ENCODE measurements at regions not wholly inside any gene's neighbourhood (a gene's known extent, or its start where the extent isn't known, plus 50 kb on each side); places are given as distances from the start of the nearest gene placed in this dataset.

DNA sequence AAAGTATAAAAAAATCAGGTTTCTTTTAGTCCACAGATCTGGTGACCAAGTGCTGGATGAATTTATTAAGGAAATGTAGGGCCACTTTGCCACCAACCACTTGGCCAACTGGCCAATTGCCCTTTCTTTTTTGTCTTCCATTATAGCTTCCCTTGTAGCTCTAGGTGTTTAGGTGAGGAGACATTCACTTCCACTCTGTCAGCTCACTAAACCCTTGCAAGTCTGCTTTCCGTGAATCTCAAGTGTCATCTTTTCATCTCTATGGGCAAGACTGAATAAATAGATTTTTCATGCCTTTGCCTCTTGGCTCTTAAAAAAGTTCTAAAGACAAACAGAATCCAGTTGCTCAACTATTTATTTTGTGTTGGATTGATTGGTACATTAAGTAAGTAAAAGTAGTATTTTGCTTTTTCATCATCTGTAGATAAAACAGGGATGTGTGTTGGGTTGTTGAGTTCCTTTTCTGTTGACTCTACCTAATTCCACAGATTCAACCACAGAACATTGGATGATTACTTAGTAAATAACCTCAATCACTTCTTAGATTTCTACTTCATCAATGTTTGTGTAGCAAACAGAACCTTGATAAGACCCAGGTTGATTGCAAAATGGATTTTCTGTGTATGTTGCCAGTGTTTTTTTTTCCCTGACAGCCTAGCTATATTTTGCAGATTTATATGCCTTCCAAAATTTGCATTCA is 68.1 kb upstream of the GRXCR1 start:
- 86% methylated on average over 1 of the region's 1 CpG; no CpG with 5 or more reads in 1 of the 2 experiments for WGBS, 2 experiments (ENCODE audit: extremely low coverage in 1 of 2, insufficient coverage in 1 of 2, insufficient read length in 1 of 2, insufficient replicate concordance in 2 of 2, low coverage in 1 of 2, low lambda C conversion rate in 2 of 2, missing lambda C conversion rate in 1 of 2)
- H3K23me2 ChIP-seq (ENCODE audit: low read depth, low read length): no peaks in the 10 kb centered on the region
- H3K27me3 ChIP-seq (replicated peaks in 1 of 4; ENCODE audit: control insufficient read depth in 3 of 4, extremely low read depth in 1 of 4, insufficient read depth in 3 of 4, low read length in 3 of 4): no peaks in the 10 kb centered on the region
- H4K91ac ChIP-seq (replicated peaks; ENCODE audit: insufficient read length, low read length): no peak overlapping the region
- FAIRE-seq: no peak
- no peak overlapping the region for H2BK12ac ChIP-seq (ENCODE audit: low read depth, low read length)
- no peak overlapping the region for H2AFZ ChIP-seq (ENCODE audit: low read length)
- CTCF ChIA-PET (ENCODE audit: partially characterized antibody): no interaction called here
- no peak overlapping the region for H3K23ac ChIP-seq (ENCODE audit: insufficient read length)
- no peak overlapping the region for H2BK120ac ChIP-seq (replicated peaks; ENCODE audit: low read depth, low read length)
- no peaks in the 10 kb centered on the region for H4K20me1 ChIP-seq (replicated peaks in 1 of 2; ENCODE audit: control insufficient read depth in 1 of 2, insufficient read depth in 2 of 2, low read length in 2 of 2)
- no peak overlapping the region for H4K8ac ChIP-seq (ENCODE audit: extremely low read depth, insufficient read depth, low read length)
- H3K4ac ChIP-seq (replicated peaks; ENCODE audit: insufficient read length, low read depth, low read length): no peak overlapping the region
- no peak overlapping the region for H4K5ac ChIP-seq (ENCODE audit: insufficient read length, low read depth, low read length)
- no peak overlapping the region for H2AK5ac ChIP-seq (ENCODE audit: low read depth, low read length)
- no peak overlapping the region for H3K56ac ChIP-seq (replicated peaks; ENCODE audit: insufficient read length, low read depth, low read length)
- no peaks in the 10 kb centered on the region for H3K4me1 ChIP-seq (replicated peaks in 1 of 4; ENCODE audit: control insufficient read depth in 3 of 4, insufficient read depth in 4 of 4, low read length in 3 of 4)
- H3K9me3 ChIP-seq (ENCODE audit: insufficient read depth in 2 of 2, low read depth in 1 of 2, low read length in 1 of 2): no peaks in the 10 kb centered on the region
- H2BK20ac ChIP-seq (ENCODE audit: low read length): no peak overlapping the region
- no peak overlapping the region for H3K14ac ChIP-seq (ENCODE audit: insufficient read length)
- H3K27ac ChIP-seq (ENCODE audit: low read depth, low read length): no peak overlapping the region
- no peak overlapping the region for H2BK15ac ChIP-seq (ENCODE audit: low read length)
- H3K79me1 ChIP-seq (ENCODE audit: low read depth, low read length): no peaks in the 10 kb centered on the region
- no peak for DNase-seq (ENCODE audit: low read depth in 1 of 2, low spot score in 2 of 2)
- H3K36me3 ChIP-seq (ENCODE audit: control insufficient read depth in 2 of 4, insufficient read depth in 4 of 4, low read length in 3 of 4): no peaks in the 10 kb centered on the region
- no peak overlapping the region for H3K18ac ChIP-seq (ENCODE audit: extremely low read depth, low read length)
- no peak overlapping the region for H3K9ac ChIP-seq (replicated peaks in 1 of 4; ENCODE audit: extremely low read depth in 1 of 4, low read depth in 3 of 4, low read length in 3 of 4)
- H3K4me3 ChIP-seq (ENCODE audit: extremely low read depth in 1 of 4, insufficient read depth in 2 of 4, low read depth in 3 of 4, low read length in 4 of 4): no peak overlapping the region
- no peak overlapping the region for H3K4me2 ChIP-seq (ENCODE audit: insufficient read depth in 1 of 2, low read depth in 2 of 2, low read length in 2 of 2)
- POLR2A ChIA-PET (ENCODE audit: partially characterized antibody): no interaction called here
- no peaks in the 10 kb centered on the region for H3K79me2 ChIP-seq (ENCODE audit: control insufficient read depth in 1 of 2, insufficient read depth in 2 of 2, low read length in 2 of 2)
- H2BK5ac ChIP-seq (ENCODE audit: low read depth, low read length): no peak overlapping the region
- no peak for TF ChIP-seq ZNF274 (IDR thresholded peaks at IDR 0.05; ENCODE audit: borderline replicate concordance, extremely low read depth, low read length)
- TF ChIP-seq JUND (IDR thresholded peaks at IDR 0.05; ENCODE audit: low read length): no peak
- TF ChIP-seq HDAC6 (IDR thresholded peaks at IDR 0.05; ENCODE audit: low read depth, low read length): no peak
- TF ChIP-seq ASH2L (IDR thresholded peaks at IDR 0.05; ENCODE audit: low read length): no peak
- TF ChIP-seq KDM1A (IDR thresholded peaks at IDR 0.05; ENCODE audit: borderline replicate concordance, low read length): no peak
- no peak for TF ChIP-seq CBX5 (IDR thresholded peaks at IDR 0.05; ENCODE audit: low read depth, low read length)
- TF ChIP-seq, protein P1, sequence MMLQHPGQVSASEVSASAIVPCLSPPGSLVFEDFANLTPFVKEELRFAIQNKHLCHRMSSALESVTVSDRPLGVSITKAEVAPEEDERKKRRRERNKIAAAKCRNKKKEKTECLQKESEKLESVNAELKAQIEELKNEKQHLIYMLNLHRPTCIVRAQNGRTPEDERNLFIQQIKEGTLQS (IDR thresholded peaks at IDR 0.05; ENCODE audit: insufficient read depth, low read depth, low read length): no peak
- TF ChIP-seq KDM4A (IDR thresholded peaks at IDR 0.05; ENCODE audit: low read depth, low read length, severe bottlenecking): no peak
- TF ChIP-seq, protein P2, sequence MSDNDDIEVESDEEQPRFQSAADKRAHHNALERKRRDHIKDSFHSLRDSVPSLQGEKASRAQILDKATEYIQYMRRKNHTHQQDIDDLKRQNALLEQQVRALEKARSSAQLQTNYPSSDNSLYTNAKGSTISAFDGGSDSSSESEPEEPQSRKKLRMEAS (IDR thresholded peaks at IDR 0.05): no peak
- TF ChIP-seq EP300 (IDR thresholded peaks at IDR 0.05; ENCODE audit: borderline replicate concordance in 1 of 2, low read depth in 2 of 2, low read length in 2 of 2): no peak
- TF ChIP-seq BCL11A (IDR thresholded peaks at IDR 0.05; ENCODE audit: low read depth in 2 of 2, low read length in 2 of 2): no peak
- TF ChIP-seq SRF (IDR thresholded peaks at IDR 0.05; ENCODE audit: low read depth, low read length): no peak
- TF ChIP-seq CBX8 (IDR thresholded peaks at IDR 0.05; ENCODE audit: borderline replicate concordance, low read depth, low read length): no peak
